ENCODE measurements at regions not wholly inside any gene's neighbourhood (a gene's known extent, or its start where the extent isn't known, plus 50 kb on each side); places are given as distances from the start of the nearest gene placed in this dataset.

DNA sequence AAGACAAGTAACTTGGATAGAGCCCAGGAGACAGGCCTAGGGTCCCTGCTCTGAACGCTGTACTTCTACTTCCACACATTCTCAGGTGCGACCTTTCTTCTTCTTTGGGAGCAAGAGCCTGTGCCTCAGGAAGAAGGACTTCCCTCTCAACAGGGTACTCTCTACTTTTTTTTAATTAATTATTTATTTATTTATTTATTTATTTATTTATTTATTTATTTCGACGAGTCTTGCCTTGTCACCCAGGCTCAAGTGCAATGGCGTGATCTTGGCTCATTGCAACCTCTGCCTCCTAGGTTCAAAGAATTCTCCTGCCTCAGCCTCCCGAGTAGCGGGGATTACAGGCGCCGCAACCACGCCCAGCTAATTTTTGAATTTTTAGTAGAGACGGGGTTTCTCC is 361.6 kb downstream of the FAM72C start (continued):
- TF ChIP-seq, protein P1, sequence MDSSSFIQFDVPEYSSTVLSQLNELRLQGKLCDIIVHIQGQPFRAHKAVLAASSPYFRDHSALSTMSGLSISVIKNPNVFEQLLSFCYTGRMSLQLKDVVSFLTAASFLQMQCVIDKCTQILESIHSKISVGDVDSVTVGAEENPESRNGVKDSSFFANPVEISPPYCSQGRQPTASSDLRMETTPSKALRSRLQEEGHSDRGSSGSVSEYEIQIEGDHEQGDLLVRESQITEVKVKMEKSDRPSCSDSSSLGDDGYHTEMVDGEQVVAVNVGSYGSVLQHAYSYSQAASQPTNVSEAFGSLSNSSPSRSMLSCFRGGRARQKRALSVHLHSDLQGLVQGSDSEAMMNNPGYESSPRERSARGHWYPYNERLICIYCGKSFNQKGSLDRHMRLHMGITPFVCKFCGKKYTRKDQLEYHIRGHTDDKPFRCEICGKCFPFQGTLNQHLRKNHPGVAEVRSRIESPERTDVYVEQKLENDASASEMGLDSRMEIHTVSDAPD (CRISPR knock-in tag; IDR thresholded peaks at IDR 0.05) = no peak

- intact Hi-C loops (cut with micrococcal nuclease; ENCODE audit: unreplicated experiment) (no loop called here), in situ Hi-C loops (cut with HindIII; ENCODE audit: extremely low pct_ligation_motif_present, low pct_unique_long_range_greater_than_20kb) (no loop called here)
- H3K4me2 ChIP-seq (ENCODE audit: low read depth, low read length) = no peak overlapping the region
- BruUV-seq (replicated peaks) = no TSS peak
- H3K79me2 ChIP-seq (ENCODE audit: insufficient read depth, low read length) = no peaks in the 10 kb centered on the region
- no peak for FAIRE-seq
- CTCF ChIA-PET (ENCODE audit: low intra/inter-chr PET ratio, low total read pairs) = no interaction called here
- H3K9me3 ChIP-seq (ENCODE audit: low read length) = no peaks in the 10 kb centered on the region
- H2AFZ ChIP-seq (ENCODE audit: low read length) = no peak overlapping the region
- no peaks in the 10 kb centered on the region for H4K20me1 ChIP-seq (ENCODE audit: insufficient read depth, low read length)
- H3K4me3 ChIP-seq (replicated peaks in 1 of 3; ENCODE audit: insufficient read depth in 1 of 3, low read depth in 2 of 3, low read length in 3 of 3) = no peak overlapping the region
- H3K36me3 ChIP-seq (replicated peaks in 1 of 2; ENCODE audit: control insufficient read depth in 1 of 2, insufficient read depth in 2 of 2, low read length in 2 of 2) = no peaks in the 10 kb centered on the region
- no peaks in the 10 kb centered on the region for H3K27me3 ChIP-seq (ENCODE audit: control insufficient read depth in 1 of 2, insufficient read depth in 2 of 2, low read length in 2 of 2)
- no peak for ATAC-seq
- DNase-seq (ENCODE audit: low spot score) = no peak
- POLR2A ChIA-PET = no interaction called here
- H3K4me1 ChIP-seq (ENCODE audit: insufficient read depth, low read length) = no peaks in the 10 kb centered on the region
- no peak overlapping the region for H3K9ac ChIP-seq (ENCODE audit: insufficient read depth, low read depth, low read length)
- H3K27ac ChIP-seq (ENCODE audit: extremely low read length, insufficient read depth, low read length) = no peak overlapping the region
- TF ChIP-seq ZNF737 (CRISPR knock-in tag; IDR thresholded peaks at IDR 0.05; ENCODE audit: borderline replicate concordance) (no peak), ZNF136 (CRISPR knock-in tag; IDR thresholded peaks at IDR 0.05; ENCODE audit: low read depth) (no peak), EED (CRISPR knock-in tag; IDR thresholded peaks at IDR 0.05) (no peak), BCLAF1 (IDR thresholded peaks at IDR 0.05) (no peak), ZNF678 (CRISPR knock-in tag; IDR thresholded peaks at IDR 0.05) (no peak), SMAD9 (CRISPR knock-in tag; IDR thresholded peaks at IDR 0.05) (no peak), HIC2 (CRISPR knock-in tag; IDR thresholded peaks at IDR 0.05; ENCODE audit: low read depth) (no peak), HNF4A (CRISPR knock-in tag; IDR thresholded peaks at IDR 0.05) (no peak), HIVEP1 (CRISPR knock-in tag; IDR thresholded peaks at IDR 0.05) (no peak), ZNF616 (CRISPR knock-in tag; IDR thresholded peaks at IDR 0.05; ENCODE audit: low read depth) (no peak), GTF2F1 (IDR thresholded peaks at IDR 0.05; ENCODE audit: low read length) (no peak), ZNF773 (CRISPR knock-in tag; IDR thresholded peaks at IDR 0.05; ENCODE audit: borderline replicate concordance) (no peak), ZNF20 (CRISPR knock-in tag; IDR thresholded peaks at IDR 0.05) (no peak), AHR (CRISPR knock-in tag; IDR thresholded peaks at IDR 0.05) (no peak)
- TF ChIP-seq, protein P2, sequence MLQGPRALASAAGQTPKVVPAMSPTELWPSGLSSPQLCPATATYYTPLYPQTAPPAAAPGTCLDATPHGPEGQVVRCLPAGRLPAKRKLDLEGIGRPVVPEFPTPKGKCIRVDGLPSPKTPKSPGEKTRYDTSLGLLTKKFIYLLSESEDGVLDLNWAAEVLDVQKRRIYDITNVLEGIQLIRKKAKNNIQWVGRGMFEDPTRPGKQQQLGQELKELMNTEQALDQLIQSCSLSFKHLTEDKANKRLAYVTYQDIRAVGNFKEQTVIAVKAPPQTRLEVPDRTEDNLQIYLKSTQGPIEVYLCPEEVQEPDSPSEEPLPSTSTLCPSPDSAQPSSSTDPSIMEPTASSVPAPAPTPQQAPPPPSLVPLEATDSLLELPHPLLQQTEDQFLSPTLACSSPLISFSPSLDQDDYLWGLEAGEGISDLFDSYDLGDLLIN (CRISPR knock-in tag; IDR thresholded peaks at IDR 0.05; ENCODE audit: borderline replicate concordance) = no peak
Observed at GRCh38 chr1:143604887-143605286, 366.9 kb downstream of the FAM72C start.
